Testis (tissue), 2 donors: ENCODE measurements at regions not wholly inside any gene's neighbourhood (a gene's known extent, or its start where the extent isn't known, plus 50 kb on each side); places are given as distances from the start of the nearest gene placed in this dataset.

Experiments used
- POLR2A ChIP-seq: fragments of 450-650 bp; IDR thresholded peaks from one replicate; pipeline ENCODE4 v1.6.1; 2017; ENCODE audit warnings: antibody characterized with exemption, mild to moderate bottlenecking, moderate library complexity
- TF ChIP-seq, protein P1 (sequence below), 3 experiments: fragments of 450-650 bp in 2 of 3; fragments of 200-600 bp in 1 of 3; sonication (generic) in 1 of 3; IDR thresholded peaks; one replicate each; pipeline ENCODE4 v1.5.1; 2016 to 2019; ENCODE audit warnings: antibody characterized with exemption in 3 of 3, mild to moderate bottlenecking in 2 of 3, moderate library complexity in 1 of 3

DNA sequence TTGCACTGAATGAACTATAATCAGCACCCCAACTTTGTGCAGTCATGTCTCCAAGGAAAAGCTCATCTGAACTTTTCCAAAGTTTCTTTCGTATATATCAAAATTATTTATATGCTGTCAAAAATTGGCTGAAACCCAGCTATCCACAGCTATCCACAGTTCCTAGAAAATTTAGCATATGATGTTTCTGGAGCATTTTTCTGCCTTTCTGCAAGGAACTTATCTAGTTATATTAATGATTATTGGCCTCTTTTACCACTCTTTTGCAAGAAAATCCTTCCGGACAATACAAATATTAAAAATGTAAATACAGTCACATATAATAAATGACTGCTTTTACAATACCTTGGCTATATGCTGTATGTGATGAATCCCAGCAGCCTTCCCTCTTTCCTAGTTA lies 270.2 kb downstream of the TMEM167A start:
- no peak for TF ChIP-seq POLR2A
- TF ChIP-seq, protein P1, sequence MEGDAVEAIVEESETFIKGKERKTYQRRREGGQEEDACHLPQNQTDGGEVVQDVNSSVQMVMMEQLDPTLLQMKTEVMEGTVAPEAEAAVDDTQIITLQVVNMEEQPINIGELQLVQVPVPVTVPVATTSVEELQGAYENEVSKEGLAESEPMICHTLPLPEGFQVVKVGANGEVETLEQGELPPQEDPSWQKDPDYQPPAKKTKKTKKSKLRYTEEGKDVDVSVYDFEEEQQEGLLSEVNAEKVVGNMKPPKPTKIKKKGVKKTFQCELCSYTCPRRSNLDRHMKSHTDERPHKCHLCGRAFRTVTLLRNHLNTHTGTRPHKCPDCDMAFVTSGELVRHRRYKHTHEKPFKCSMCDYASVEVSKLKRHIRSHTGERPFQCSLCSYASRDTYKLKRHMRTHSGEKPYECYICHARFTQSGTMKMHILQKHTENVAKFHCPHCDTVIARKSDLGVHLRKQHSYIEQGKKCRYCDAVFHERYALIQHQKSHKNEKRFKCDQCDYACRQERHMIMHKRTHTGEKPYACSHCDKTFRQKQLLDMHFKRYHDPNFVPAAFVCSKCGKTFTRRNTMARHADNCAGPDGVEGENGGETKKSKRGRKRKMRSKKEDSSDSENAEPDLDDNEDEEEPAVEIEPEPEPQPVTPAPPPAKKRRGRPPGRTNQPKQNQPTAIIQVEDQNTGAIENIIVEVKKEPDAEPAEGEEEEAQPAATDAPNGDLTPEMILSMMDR (IDR thresholded peaks at IDR 0.05) = no peak
